ENCODE measurements at regions not wholly inside any gene's neighbourhood (a gene's known extent, or its start where the extent isn't known, plus 50 kb on each side); places are given as distances from the start of the nearest gene placed in this dataset.

DNA sequence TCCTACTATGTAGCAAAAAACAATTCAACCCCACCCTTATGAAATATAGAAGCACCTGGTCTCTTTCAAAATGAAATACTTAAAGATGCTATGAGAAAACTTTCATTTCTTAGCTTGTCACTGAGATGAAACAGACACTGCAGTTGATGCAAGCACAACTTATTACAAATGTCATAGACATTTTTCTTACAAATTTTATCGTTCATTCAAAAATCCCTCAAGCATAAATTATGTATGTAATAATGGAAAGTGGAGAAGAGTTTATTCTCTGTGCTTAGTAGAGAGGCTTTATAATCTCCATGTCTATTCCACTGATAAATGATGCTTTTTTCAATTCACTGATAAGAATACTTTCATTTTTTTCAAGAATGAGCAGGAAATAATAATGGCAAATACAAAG, 1943.9 kb upstream of the IGFBP7 start:
- Histone ChIP-seq H3K9me3 (no peaks in the 10 kb centered on the region), H3K27ac (no peak overlapping the region), H3K36me3 (no peaks in the 10 kb centered on the region), H3K4me3 (no peak overlapping the region), H3K4me1 (no peaks in the 10 kb centered on the region), H3K27me3 (no peaks in the 10 kb centered on the region)
- TF ChIP-seq POLR2AphosphoS5 (IDR thresholded peaks at IDR 0.05) (no peak), POLR2A (IDR thresholded peaks at IDR 0.05) (no peak), EP300 (IDR thresholded peaks at IDR 0.05) (no peak)
- TF ChIP-seq, protein P1, sequence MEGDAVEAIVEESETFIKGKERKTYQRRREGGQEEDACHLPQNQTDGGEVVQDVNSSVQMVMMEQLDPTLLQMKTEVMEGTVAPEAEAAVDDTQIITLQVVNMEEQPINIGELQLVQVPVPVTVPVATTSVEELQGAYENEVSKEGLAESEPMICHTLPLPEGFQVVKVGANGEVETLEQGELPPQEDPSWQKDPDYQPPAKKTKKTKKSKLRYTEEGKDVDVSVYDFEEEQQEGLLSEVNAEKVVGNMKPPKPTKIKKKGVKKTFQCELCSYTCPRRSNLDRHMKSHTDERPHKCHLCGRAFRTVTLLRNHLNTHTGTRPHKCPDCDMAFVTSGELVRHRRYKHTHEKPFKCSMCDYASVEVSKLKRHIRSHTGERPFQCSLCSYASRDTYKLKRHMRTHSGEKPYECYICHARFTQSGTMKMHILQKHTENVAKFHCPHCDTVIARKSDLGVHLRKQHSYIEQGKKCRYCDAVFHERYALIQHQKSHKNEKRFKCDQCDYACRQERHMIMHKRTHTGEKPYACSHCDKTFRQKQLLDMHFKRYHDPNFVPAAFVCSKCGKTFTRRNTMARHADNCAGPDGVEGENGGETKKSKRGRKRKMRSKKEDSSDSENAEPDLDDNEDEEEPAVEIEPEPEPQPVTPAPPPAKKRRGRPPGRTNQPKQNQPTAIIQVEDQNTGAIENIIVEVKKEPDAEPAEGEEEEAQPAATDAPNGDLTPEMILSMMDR (IDR thresholded peaks at IDR 0.05): no peak
- no peak for DNase-seq (ENCODE audit: low spot score in 2 of 2)
- 17% methylated on average over 1 of the region's 1 CpG for WGBS

DNA sequence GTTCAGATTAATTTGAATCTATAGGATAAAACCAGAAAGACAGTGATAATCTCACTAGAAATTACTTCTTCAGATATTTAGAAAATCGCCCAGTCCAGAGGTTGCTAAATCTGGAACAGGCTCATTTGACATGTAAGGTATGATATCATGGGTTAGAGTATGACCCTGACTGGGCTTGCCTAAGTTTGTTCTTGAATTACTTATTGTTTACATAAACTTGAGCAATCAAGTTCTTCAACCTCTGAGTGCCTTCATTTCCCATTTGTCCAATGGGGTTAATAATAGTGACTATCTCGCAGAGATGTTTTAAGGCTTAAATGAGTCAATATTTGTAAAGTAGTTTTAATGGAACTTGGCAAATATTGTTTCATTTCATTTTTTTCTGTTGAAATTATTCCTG, 1947.6 kb upstream of the IGFBP7 start:
- no peaks in the 10 kb centered on the region for H3K27me3 ChIP-seq
- H3K4me3 ChIP-seq: no peak overlapping the region
- peaks cover 4% of the 10 kb centered on the region for H3K9me3 ChIP-seq
- no peaks in the 10 kb centered on the region for H3K36me3 ChIP-seq
- DNase-seq (ENCODE audit: low spot score in 2 of 2): no peak
- TF ChIP-seq EP300 (IDR thresholded peaks at IDR 0.05) (no peak), POLR2A (IDR thresholded peaks at IDR 0.05) (no peak), POLR2AphosphoS5 (IDR thresholded peaks at IDR 0.05) (no peak)
- TF ChIP-seq, protein P1 (IDR thresholded peaks at IDR 0.05): no peak
- no peak overlapping the region for H3K27ac ChIP-seq
- H3K4me1 ChIP-seq: no peaks in the 10 kb centered on the region
- WGBS: 84% methylated on average over 2 of the region's 2 CpGs

DNA sequence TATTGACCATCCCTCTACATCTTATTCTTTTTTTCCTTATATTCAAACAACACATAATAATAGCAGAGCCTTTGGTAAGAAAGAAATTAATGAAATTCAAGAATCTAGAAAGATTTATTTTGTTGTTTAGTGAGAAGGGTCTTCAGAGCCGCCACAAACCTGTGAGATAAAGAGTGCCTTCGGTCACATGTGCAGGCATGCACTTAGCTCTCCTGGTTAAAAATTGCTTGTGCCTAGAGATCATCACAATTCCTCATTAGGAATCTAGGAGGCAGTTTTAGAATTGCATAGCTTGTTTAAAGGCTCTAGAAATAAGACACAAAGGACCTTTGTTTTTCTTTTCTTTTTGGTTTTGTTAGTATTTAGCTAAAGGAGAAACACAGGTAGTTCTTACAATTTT, 1948.4 kb upstream of the IGFBP7 start:
- TF ChIP-seq, protein P1 (IDR thresholded peaks at IDR 0.05): no peak
- TF ChIP-seq EP300 (IDR thresholded peaks at IDR 0.05) (no peak), POLR2A (IDR thresholded peaks at IDR 0.05) (no peak), POLR2AphosphoS5 (IDR thresholded peaks at IDR 0.05) (no peak)
- H3K4me1 ChIP-seq: no peaks in the 10 kb centered on the region
- DNase-seq (ENCODE audit: low spot score in 2 of 2): no peak
- H3K9me3 ChIP-seq: peaks cover 4% of the 10 kb centered on the region
- 24% methylated on average over 2 of the region's 2 CpGs for WGBS
- H3K27ac ChIP-seq: no peak overlapping the region
- no peak overlapping the region for H3K4me3 ChIP-seq
- no peaks in the 10 kb centered on the region for H3K27me3 ChIP-seq
- no peaks in the 10 kb centered on the region for H3K36me3 ChIP-seq

DNA sequence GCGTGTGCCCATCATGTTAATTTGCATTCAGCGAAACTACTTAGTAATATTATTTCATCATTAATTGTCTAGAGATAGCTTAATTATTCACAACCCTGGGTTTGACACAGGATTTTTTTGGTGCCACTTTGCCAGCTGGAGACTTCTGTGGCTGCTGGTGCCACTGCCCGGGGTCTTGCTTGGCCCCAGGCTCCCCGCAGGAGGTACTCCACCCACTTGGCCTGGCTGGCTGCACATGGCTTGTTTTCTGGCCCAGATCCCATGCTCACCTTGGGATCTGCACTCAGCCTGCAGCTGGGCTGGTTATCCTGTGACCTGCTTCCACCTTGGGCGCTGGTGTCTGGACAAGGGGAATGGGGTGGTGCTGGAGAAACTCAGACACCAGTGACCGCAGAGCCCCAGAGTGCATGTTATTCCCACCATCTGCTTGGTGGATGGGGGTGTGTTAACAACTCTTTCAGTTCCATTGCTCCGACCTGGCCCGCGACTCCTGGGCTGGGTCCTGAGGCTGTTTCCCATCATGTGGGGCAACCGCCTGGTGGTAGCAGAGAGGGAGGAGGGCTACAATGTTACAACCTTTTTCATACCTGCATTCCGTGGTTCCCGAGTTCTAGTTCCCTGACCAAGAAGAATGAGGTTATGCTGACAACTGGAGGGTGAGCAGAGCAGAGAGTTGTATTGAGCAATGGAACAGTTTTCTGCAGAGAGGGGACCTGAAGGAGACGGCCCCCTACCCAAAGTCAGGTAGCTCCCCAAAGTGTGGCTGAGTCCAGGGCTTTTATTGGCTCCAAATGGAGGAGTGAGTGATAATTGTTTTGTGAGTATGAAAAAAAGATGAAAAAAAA, 1950.0 kb upstream of the IGFBP7 start:
- Histone ChIP-seq H3K27ac (no peak overlapping the region), H3K36me3 (no peaks in the 10 kb centered on the region), H3K27me3 (no peaks in the 10 kb centered on the region), H3K4me1 (no peaks in the 10 kb centered on the region), H3K9me3 (peaks cover 4% of the 10 kb centered on the region), H3K4me3 (no peak overlapping the region)
- 87% methylated on average over 13 of the region's 13 CpGs for WGBS
- DNase-seq (ENCODE audit: low spot score in 2 of 2): no peak
- TF ChIP-seq EP300 (IDR thresholded peaks at IDR 0.05): no peak
- TF ChIP-seq, protein P1 (IDR thresholded peaks at IDR 0.05): no peak
- TF ChIP-seq POLR2AphosphoS5 (IDR thresholded peaks at IDR 0.05): no peak
- TF ChIP-seq POLR2A (IDR thresholded peaks at IDR 0.05): no peak

DNA sequence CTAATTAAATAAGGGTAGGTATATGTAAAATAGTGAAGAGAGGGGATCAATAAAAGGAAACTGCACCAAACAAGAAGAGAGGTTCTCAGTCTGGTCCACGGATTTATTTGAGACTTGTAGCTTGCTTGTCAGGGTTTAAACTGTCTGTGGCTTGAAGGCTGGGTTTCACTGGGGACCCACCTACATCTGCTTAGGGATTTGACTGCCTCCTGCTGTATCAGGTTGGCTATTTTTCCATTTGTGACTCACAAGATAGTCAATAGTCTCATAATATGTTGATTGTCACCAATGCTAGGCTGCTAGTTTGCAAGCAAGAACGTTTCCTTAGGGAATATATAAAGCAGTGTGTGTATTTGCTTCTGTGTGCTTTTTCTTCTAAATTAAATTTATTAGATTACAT, 1950.7 kb upstream of the IGFBP7 start:
- 77% methylated on average over 2 of the region's 2 CpGs for WGBS
- TF ChIP-seq, protein P1 (IDR thresholded peaks at IDR 0.05): no peak
- TF ChIP-seq POLR2AphosphoS5 (IDR thresholded peaks at IDR 0.05) (no peak), POLR2A (IDR thresholded peaks at IDR 0.05) (no peak), EP300 (IDR thresholded peaks at IDR 0.05) (no peak)
- Histone ChIP-seq H3K27me3 (no peaks in the 10 kb centered on the region), H3K4me3 (no peak overlapping the region), H3K4me1 (no peaks in the 10 kb centered on the region), H3K27ac (no peak overlapping the region), H3K36me3 (no peaks in the 10 kb centered on the region), H3K9me3 (peaks cover 4% of the 10 kb centered on the region)
- no peak for DNase-seq (ENCODE audit: low spot score in 2 of 2)
